SH-SY5Y (cell line): ENCODE measurements at regions not wholly inside any gene's neighbourhood (a gene's known extent, or its start where the extent isn't known, plus 50 kb on each side); places are given as distances from the start of the nearest gene placed in this dataset.

Source experiments
- GATA2 ChIP-seq: IDR thresholded peaks from 2 replicates; pipeline ENCODE4 v1.6.1; 2011; ENCODE audit warnings: mild to moderate bottlenecking, low read depth, low read length
- GATA3 ChIP-seq: IDR thresholded peaks from 2 replicates; pipeline ENCODE4 v1.6.1; 2011; ENCODE audit warnings: low read depth, mild to moderate bottlenecking, low read length, moderate library complexity

GRCh38 chr20:58044286-58044685, 184.2 kb downstream of the ANKRD60 start:
- TF ChIP-seq GATA2 (no peak), GATA3 (no peak)
